Fibroblast of lung (primary cell): ENCODE measurements at regions not wholly inside any gene's neighbourhood (a gene's known extent, or its start where the extent isn't known, plus 50 kb on each side); places are given as distances from the start of the nearest gene placed in this dataset.

Experiments used
- EZH2 ChIP-seq: IDR thresholded peaks from 2 replicates; pipeline ENCODE4 v1.5.1; 2012; ENCODE audit warnings: low read length, control low read depth, mild to moderate bottlenecking; ENCODE audit errors: missing control alignments
- TF ChIP-seq, protein P1 (sequence below), 2 donors: IDR thresholded peaks in 1 of 2; conservative IDR thresholded peaks in 1 of 2; 1 replicate in 1 of 2; 2 replicates in 1 of 2; pipeline ENCODE4 v1.5.1; 2011 to 2012; ENCODE audit warnings: low read length in 2 of 2, control low read depth in 1 of 2, inconsistent platforms in 1 of 2, low read depth in 1 of 2, mild to moderate bottlenecking in 1 of 2

DNA sequence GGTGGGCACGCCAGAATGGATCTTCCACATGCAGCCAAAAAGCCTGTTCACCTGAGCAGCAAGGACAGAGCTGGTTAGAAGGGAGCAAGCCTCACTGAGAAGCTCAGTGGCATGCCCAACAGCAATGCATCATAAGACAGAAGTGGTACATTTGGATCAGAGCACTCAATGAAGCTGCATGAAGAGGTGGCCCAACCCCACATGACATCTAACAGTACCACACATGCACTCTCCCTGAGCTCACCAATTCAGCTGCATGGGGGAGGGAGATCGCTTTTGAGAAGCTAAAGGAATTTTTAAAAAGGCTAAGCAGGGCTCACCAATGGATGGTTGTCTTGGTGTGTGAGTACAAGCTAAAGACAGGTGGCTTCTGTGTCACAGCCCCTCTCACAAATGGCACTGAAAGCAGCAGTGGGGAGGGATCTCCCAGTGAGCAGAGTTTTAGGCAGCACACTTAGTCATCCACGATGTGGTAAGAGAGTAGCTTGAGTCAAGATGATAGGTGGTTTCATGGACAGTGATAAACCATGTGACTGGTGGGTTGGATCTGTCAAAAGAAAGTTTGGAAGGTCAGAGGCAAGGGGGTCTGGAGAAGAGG is 166.6 kb upstream of the TAB2 start:
- TF ChIP-seq EZH2, result no peak
- TF ChIP-seq, protein P1, sequence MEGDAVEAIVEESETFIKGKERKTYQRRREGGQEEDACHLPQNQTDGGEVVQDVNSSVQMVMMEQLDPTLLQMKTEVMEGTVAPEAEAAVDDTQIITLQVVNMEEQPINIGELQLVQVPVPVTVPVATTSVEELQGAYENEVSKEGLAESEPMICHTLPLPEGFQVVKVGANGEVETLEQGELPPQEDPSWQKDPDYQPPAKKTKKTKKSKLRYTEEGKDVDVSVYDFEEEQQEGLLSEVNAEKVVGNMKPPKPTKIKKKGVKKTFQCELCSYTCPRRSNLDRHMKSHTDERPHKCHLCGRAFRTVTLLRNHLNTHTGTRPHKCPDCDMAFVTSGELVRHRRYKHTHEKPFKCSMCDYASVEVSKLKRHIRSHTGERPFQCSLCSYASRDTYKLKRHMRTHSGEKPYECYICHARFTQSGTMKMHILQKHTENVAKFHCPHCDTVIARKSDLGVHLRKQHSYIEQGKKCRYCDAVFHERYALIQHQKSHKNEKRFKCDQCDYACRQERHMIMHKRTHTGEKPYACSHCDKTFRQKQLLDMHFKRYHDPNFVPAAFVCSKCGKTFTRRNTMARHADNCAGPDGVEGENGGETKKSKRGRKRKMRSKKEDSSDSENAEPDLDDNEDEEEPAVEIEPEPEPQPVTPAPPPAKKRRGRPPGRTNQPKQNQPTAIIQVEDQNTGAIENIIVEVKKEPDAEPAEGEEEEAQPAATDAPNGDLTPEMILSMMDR (conservative IDR thresholded peaks at IDR 0.05 in 1 of 2, IDR thresholded peaks at IDR 0.05 in 1 of 2; ENCODE audit: low read depth in 1 of 2, low read length in 2 of 2), result no peak
